Posterior cingulate gyrus (tissue), 11 donors: ENCODE measurements at regions not wholly inside any gene's neighbourhood (a gene's known extent, or its start where the extent isn't known, plus 50 kb on each side); places are given as distances from the start of the nearest gene placed in this dataset.
A peak's percentile ranks its signal among the peaks of the same experiment; 100 is the strongest.
"Not testable (repeated sequence)": the region's sequence is repeated elsewhere in the genome, so short reads cannot be mapped to it uniquely, and the experiment has no call there.

Experiments
- DNase-seq, 10 donors: peaks; one replicate each; pipeline versions ENCODE4 v3.0.0 to v3.0.0-alpha.2; 2020 to 2021; ENCODE audit warnings: mixed read lengths in 3 of 10
- intact Hi-C: fragments of 100-400 bp; cut with DNase I; formaldehyde crosslinking; loops from one replicate; pipeline ENCODE4 v1.15.1; 2023

DNA sequence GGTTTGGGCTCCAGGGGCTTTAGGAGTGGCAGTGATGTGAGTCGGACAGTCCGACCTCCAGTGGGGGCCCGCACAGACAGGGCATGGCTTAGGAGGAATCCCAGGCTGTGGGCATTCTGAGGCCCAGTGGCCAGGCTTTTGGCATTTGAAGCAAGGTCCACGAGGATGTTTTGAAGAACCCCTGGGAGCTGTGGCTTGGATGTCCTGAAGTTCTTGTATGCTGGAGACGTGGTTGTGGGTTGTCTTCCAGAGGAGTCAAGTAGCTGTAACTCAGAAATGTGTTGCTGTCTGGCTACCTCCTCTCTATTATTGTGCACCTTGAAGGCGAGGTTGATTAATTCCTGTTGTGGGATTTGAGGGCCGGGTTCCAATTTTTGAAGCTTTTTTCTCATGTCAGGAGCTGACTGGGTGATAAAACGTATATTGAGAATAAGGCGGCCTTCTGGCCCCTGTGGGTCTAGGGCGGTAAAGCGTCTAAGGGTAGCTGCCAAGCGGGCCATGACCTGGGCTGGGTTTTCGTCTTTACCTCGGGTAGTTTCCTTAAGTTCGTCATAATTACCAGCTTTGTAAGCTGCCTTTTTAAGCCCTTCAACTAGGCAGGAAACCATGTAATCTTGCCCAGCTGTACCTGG is 67.3 kb upstream of the EZR start:
- intact Hi-C loops, DNase-seq: not testable (repeated sequence)

GRCh38 chr6:158881884-158882283 is 62.7 kb upstream of the EZR start:
- intact Hi-C loops, DNase-seq: not testable (repeated sequence)

DNA sequence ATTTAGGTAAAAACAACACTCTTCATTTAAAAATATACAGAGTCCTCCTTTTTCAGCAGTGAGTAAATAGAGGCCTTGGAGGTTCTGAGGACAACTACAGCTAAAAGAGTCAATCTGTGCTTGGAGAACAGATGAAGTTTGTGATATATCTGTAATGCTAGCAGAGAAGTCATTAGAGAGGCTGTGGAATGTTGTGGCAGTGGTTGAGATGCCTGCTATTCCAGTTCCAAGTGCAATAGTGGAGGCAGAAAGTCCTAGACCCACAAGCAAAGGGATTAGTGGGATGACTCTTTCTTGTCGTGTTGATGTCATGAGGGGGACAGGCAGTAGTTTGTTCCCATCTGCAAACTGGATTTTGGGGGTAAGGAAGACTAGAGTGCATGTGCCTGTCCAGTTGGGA is 62.1 kb upstream of the EZR start:
- intact Hi-C loops, DNase-seq: not testable (repeated sequence)

- no peak for DNase-seq
- intact Hi-C loops: no loop called here
These were observed 60.0 kb upstream of the EZR start for GRCh38 chr6:158879180-158879579.

DNA sequence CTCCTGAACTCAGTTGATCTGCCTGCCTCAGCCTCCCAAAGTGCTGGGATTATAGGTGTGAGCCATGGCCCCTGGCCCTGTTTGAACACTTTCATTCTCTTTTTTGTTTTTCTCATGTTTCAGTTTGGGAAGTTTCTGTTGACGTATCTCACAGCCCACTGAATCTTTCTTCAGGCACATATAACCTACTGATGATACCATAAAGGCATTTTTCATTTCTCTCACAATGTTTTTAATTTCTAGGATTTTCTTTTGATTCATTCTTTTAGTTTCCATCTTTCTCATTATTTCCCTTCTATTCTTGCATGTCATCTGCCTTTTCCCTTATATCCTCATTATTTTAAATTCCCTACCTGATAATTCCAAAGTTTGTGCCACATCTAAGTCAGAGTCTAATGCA is 58.5 kb upstream of the EZR start:
- intact Hi-C loops: no loop called here
- DNase-seq: no peak

DNA sequence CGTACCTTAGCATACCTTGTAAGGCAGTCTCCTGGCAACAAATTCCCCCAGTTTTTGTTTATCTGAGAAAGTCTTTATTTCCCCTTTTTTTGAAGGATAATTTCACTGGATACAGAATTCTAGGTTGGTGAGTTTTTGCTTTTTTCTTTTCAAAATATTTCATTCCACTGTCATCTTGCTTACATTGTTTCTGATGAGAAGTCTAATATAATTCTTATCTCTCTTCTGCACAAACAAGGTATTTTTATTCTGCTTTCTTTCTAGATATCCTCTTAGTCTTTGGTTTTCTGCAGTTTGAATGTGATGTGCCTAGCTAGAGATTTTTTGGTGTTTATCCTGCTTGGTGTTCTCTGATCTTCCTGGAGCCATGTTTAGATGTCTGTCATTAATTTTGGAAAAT is 57.7 kb upstream of the EZR start:
- DNase-seq: no peak
- intact Hi-C loops: no loop called here

- intact Hi-C loops: no loop called here
- no peak for DNase-seq
These were observed 51.4 kb upstream of the EZR start for GRCh38 chr6:158870649-158870957.

DNA sequence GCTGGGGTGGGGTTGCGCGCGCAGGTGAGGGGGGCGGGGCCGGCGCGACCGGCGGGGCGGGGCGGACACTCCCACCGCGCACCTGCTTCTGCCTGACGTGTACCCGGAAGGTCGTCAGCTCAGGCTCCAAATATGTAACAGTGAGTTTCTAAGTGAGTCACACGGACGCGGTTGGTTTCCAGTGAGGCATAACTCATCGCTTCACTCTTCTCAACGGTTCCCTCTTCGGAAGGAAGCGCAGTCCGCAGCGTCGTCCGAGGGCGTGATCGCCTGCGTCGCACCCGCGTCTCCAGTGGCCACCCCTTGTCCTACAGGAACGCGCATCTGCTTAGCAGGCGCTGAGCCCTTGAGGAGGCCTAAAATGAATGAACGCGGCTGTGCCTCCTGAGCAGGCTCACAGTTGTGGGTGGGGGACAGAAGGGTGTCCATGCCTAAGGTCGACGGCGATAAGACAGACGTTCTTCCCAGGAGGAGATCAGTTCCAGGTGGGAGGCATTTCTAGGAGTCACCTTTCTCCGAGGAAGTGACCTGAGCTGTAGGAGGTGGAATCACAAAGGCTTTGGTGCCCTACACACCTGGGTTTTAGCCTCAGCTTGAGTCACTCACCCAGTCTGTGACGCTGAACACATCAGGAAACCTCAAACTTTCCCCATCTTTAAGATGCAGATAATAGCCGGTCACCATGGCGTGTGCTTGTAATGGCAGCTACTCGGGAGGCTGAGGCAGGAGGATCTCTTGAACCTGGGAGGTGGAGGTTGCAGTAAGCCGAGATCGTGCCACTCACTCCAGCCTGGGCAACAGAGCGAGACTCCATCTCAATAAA is 50.9 kb upstream of the EZR start:
- DNase-seq: peak in 6 of 10 donors; percentile 10 to 90 (median 32)
- intact Hi-C loops: no loop called here

DNA sequence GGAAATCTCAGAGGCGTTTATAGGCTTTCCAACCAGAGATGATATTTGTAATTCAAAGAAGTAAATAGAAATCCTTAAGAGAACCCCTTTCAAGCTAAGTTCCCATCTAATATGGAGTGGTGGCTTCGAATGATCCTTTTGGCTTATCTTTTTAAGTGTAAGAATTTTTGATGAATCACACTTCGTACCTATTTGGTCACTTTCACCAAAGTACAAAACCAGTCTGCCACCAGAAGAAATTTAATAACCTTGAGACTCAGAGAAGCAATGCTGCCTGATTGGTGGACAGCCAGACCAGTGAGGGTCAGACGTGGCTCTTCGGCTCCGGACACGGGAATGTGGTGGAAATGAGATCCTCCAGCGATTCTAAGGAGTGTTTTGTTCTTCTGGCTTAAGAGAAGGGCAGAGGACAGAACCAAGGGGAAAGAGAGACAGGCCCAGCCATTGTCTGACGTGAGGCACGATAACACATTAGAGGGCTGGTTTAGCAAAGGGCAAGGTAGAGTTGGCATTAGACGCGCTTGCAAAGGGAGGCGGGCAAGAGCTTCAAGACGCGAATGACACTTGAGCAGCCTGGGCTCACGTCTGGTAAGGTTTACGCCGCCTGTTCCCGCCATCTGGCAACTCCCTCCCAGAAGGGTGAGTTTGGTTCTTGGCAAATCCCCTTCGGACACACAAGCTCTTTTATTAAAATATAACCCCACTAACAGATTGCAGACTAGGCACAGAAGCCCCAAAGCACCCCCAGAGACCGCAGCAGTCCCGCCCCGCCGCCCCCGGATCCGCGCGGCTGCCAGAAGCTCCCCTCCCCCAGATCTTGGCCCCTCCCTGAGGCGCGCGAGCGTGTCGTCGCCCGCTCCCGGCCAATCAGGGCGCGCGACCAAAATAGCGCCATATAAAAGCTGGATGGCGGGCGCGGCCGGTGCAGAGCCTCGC is 50.0 kb upstream of the EZR start:
- DNase-seq: peak; percentile 39 to 94 (median 54)
- intact Hi-C loops: no loop called here
